GM21423 (cell line): ENCODE measurements at regions not wholly inside any gene's neighbourhood (a gene's known extent, or its start where the extent isn't known, plus 50 kb on each side); places are given as distances from the start of the nearest gene placed in this dataset.
A peak's percentile ranks its signal among the peaks of the same experiment; 100 is the strongest.
"Not testable (repeated sequence)": the region's sequence is repeated elsewhere in the genome, so short reads cannot be mapped to it uniquely, and the experiment has no call there.

Experiments
- ATAC-seq: cut with Tn5 transposase; IDR thresholded peaks from one replicate; pipeline ENCODE4 v1.9.1; 2021; ENCODE audit warnings: mild to moderate bottlenecking, moderate library complexity; ENCODE audit not compliant: unreplicated experiment

DNA sequence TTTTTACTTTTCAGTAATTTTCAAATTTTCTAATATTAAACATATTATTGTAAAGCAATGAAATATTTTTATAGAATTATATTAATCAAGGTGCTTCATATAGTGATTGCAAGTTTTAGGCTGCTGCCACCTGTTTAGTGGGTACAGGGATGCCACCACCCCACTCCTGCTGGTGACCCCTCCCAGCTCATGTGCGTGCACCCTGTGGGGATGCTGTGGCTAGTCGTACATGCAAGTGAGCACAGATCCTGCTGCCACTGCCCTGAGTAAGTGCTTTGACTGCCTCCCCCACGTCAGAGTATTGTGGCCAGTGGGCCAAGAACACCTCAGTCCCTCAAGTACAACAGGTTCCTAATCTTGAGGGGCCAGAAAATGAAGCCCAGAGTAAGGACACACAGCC is 320.1 kb upstream of the DDI1 start:
- no peak for ATAC-seq

DNA sequence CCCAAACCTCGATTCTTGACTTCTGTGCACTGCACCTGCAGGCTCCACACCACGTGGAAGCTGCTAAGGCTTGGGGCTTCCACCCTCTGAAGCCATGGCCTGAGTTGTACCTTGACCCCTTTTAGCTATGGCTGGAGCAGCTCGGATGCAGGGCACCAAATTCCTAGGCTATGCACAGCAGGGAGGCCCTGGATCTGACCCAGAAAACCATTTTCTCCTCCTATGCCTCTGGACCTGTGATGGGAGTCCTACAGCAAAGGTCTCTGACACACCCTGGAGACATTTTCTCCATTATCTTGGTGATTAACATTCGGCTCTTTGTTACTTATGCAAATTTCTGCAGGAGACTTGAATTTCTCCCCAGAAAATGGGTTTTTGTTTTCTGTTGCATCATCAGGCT is 309.2 kb upstream of the DDI1 start:
- no peak for ATAC-seq

DNA sequence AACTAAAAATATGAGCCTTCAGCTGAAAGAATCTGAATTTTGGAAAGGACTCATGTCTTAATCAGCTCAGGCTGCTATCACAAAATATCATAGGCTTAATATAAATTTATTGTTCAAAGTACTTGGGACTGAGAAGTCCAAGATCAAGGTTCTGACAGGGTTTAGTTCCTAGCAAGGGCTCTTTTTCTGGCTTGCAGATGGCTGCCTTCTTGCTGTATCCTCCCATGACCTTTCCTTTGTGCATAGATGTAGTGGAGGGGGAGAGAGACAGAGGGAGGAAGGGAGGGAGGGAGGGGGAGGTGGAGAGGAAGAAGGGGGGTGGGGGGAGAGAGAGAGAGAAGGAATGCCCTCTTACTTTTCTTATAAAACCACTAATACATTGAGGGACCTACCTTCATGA is 306.8 kb upstream of the DDI1 start:
- ATAC-seq = no peak

DNA sequence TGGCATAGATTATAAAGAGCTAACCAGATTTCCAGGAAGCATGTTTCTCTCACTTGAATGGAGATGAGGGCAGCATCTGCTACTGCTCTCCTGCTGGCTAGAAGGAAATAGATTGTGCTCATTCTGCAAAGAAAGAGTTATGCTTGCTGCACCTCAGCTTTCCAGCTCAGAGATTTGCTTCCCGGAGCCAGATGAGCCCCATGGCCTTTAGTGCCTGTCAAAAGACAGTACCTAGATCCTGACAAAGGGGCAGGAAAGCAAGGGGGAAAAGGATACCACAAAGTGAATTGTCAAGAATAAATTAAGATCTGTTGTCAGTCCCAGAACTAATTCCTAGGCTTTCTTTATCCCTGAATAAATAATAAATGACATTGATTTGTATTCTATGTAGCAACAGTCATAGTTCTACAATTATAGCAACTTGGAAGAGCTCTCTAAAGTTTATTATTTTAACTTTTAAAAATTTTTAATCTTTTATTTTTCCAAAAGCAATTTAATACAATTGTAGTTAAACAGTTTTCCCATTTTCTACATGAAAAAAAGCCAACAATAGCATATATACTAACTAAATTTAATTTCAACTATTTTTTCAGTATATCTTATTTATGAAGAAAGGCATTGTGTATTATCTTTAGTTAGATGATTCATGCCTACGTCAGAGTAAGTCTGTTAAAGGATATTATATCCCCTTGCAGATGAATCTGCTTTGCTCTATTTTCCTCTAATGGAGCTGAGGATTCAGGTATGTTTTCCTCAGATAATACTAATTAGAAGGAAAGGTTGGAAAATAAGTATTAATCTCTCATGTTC is 306.1 kb upstream of the DDI1 start:
- no peak for ATAC-seq

DNA sequence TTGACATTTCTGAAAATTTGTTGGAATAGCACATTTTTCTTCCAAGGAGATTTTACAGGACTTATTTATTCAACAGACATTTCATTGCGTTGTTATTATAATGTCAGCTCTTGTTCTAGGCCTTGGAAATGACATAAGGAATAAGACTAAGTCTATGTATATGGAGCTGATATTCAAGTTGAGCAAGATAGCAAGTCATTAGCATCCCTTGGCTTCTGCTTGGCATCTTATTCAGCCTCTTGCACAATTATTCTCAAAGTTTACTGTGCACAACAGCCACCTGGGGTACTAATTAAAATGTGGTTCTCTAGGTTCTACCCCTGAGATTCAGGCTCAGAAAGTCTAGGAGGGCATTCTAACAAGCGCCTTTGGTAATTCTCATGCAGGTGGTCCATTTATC is 304.8 kb upstream of the DDI1 start:
- no peak for ATAC-seq

DNA sequence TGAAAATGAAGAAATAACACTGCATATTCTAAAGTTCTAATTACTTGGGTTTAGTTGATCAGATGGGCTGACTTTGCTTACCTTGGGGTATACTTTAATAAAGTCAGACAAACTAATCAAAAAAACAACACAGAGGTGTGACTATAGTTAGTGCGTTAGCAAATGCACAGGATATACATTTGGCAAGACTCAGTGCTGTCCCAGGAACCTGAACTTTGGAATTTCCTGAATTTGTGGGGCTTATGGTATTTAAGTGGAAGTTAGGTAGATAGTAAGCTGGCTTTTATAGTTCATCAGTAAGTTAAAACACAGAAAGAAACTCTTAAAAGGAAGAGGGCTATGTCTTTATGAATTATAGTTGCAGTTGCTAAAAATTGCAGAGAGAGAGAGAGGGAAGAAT is 302.6 kb upstream of the DDI1 start:
- no peak for ATAC-seq

DNA sequence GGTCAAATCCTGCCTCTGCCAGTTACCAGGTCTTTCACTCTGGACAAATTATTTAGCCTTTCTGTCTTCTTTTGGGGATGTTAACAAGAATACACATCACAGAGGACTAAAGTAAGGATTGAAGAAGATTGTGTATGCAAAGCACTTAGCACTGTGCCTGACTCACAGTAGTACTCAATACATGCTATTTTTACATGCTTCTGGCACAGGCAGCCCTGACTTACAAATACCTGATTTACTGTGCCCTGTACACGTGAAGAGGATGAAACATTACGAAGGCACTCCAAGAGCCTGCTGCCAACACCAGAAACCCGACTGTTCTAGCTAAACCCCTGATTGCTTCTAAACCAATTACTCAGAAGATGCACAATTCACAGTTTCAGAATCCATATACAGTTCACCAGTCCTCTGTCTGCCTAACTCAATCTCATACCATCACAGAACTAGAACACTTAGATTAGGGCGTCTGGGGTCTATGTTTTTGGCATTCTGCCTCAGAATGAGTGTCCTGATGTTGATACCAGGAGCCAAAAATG is 300.9 kb upstream of the DDI1 start:
- ATAC-seq = no peak

DNA sequence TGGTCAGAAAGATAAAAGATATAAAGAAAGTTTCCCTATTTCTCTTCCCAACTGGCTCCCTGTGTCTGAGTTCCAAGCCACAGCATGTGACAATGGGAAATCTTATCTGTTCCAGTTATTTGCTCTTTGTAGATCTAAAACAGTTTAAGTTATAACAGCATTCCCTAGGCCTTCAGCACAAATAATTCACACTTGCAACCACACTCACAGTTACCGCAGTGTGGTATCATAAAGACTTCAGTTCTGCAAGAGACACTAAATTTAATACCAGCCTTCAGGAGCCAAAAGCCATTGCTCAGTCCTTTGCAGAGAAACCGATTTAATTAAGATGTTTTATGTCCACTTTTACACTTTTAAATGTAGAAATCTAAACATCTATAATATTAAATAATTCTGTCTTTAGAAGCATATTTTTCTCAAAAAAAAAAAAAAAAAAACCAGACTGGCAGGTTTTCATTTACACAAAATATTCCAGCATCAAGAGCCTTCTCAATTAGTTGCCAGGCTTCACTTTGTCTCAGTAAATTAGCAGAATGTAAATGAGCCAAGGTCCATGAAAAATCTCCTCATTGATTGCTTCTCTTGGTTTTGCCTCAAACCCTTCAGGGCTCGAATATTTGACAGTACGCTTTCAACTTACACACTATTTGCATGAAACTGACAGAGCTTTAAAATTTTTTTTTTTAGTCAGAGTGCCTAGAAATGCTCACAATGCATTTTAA is 300.0 kb upstream of the DDI1 start:
- no peak for ATAC-seq

DNA sequence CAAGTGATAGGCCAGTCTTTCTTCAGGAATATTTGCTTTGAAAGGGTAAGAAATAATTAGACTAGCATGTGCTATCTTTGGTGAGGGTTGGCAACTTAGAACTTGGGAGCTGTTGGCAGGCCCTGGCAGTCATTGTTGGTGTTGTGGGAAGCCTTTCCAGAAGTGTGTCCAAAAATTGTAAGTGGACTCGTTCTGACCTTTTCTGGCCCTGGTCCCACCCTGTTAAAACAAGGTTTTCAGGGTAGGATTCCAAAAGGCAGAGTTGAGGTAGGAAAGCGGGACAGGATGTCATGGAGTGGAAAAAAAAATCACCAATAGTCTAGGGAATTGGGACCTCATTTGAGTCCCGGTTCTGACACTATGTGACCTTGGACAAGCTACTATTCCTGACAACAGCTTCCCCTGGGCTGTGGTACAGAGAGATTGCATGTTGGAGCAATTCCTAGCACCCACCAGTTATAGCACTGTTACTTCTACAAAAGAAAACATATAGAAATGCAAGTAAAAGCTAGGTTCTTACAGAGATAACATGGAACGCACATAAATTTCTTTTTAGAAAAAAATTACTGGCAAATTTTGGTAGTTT is 299.3 kb upstream of the DDI1 start:
- no peak for ATAC-seq

DNA sequence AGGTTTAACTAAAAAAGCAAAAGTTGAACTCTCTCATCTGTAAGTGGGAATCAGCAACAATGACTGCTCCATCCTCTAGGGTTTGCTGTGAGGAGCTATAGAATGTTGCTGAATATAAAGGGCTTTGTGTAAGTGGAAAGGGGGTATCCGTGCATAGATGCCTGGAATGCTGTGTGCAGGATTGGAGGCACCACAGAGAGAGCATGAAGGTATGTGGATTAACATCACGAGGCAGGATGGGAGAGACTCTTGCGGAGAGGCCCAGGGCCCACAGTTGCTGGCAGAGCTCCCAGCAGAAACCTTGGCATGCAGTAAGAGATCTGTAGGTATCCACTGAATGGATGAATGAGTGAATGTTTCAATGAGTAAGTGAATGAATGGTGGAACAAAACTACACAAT is 298.7 kb upstream of the DDI1 start:
- ATAC-seq = no peak

DNA sequence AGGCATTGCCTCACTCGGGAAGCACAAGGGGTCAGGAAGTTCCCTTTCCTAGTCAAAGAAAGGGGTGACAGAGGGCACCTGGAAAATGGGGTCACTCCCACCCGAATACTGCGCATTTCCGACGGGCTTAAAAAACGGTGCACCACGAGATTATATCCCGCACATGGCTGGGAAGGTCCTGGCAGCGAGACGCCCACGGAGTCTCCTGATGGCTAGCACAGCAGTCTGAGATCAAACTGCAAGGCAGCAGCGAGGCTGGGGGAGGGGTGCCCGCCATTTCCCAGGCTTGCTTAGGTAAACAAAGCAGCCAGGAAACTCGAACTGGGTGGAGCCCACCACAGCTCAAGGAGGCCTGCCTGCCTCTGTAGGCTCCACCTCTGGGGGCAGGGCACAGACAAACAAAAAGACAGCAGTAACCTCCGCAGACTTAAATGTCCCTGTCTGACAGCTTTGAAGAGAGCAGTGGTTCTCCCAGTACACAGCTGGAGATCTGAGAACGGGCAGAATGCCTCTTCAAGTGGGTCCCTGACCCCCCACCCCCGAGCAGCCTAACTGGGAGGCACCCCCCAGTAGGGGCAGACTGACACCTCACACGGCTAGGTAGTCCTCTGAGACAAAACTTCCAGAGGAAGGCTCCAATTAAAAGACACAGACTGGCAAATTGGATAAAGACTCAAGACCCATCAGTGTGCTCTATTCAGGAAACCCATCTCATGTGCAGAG is 297.2 kb upstream of the DDI1 start:
- not testable (repeated sequence) for ATAC-seq

DNA sequence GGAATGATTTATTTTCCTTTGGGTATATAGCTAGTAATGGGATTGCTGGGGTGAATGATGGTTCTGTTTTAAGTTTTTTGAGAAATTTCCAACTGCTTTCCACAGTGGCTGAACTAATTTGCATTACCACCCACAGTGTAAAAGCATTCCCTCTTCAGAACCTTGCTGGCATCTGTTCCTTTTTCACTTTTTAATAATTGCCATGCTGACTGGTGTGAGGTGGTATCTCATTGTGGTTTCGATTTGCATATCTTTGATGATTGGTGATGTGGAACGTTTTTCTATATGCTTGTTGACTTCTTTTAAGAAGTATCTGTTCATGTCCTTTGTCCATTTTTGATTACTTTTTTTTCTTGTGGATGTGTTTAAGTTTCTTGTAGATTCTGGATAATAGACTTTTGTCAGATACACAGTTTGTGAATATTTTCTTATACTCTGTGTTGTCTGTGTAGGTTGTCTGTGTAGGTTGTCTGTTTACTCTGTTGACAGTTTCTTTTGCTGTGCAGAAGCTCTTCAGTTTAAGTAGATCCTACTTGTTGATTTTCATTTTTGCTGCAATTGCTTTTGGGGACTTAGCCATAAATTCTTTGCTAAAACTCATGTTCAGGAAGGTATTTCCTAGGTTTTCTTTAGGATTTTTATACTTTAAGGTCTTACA is 291.8 kb upstream of the DDI1 start:
- ATAC-seq = peak; percentile 59

DNA sequence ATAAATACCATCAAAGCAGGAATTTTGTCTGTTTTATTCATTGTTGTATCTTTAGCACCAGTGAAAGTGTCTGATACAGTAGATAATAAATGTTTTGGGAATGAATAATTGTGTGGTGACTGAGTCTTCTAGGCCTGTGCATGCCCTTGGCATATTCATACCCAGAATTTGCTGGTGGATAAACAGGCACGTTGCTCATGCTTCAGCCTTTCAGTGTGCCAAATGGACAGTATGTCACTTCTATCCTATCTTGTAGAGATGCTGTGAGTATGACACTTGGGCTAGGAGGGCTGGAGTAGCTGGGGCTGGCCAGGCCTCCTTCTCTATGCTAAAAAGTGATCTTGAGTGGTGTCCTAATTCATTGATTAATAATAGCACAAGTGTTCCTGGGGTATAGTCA is 287.3 kb upstream of the DDI1 start:
- ATAC-seq = no peak

DNA sequence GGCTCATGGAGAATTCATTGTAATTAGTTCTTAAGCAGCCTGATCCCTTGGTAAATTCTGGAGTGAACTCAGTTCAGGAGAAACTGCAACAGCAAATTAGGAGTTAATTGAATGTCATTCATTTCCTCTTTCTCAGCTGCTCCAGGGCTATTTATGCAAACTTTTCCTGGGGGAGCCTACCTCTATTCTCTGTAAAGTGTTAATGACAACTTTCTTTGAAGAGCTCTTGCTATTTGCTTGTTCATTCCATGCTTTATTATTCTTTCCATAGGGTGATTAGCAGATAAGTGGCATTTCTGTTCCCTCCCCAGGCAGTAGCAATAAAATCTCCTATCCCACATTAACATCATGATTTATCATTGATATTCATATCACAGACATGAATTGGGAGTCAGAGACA is 267.6 kb upstream of the DDI1 start:
- no peak for ATAC-seq

DNA sequence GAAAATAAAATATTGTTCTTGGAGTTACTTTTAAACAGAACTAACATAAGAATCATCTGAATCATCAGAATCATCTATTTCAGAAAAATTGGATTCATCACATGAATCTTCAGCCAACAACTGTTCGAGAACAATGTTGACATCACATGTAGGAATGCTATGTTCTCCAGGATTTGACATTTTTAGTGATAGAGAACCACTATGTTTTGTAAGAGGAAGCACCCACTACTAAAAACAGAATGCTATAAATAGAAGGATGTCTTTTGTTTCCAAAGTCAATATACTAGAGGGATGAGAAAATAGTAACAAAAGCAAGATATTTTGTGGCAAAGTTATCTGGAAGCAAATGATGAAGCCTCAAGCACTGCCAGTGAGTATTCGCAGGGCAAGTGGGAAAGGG is 263.4 kb upstream of the DDI1 start:
- ATAC-seq = no peak

DNA sequence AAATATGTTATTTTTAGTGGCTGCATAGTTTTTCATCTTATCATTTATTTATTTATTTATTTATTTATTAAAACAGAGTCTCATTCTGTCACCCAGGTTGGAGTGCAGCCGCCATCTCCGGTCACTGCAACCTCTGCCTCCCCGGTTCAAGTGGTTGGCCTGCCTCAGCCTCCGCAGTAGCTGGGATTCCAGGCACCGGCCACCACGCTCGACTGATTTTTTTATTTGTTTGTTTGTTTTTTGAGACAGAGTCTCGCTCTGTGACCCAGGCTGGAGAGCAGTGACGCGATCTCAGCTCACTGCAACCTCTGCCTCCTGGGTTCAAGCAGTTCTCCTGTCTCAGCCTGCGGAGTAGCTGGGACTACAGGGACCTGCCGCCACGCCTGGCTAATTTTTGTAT is 262.9 kb upstream of the DDI1 start:
- ATAC-seq = no peak

DNA sequence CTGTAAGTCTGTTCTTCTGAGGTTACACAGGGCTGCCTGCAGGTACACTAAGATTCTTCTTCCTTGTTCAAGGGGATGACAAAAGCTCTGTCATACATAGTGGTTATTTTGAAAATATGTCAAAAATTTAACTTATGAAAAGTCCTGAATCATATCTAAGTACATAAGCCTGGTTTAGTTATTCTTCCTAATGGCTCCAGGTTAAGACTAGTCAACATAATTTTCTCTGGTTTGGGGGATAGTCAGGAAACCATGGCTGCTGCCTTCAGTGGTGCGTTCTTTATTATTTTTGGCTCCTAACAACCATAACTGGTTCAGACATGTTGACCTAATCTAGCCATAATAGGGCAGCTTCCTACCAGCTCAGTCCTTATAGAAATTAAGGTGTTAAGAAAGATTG is 257.4 kb upstream of the DDI1 start:
- no peak for ATAC-seq

DNA sequence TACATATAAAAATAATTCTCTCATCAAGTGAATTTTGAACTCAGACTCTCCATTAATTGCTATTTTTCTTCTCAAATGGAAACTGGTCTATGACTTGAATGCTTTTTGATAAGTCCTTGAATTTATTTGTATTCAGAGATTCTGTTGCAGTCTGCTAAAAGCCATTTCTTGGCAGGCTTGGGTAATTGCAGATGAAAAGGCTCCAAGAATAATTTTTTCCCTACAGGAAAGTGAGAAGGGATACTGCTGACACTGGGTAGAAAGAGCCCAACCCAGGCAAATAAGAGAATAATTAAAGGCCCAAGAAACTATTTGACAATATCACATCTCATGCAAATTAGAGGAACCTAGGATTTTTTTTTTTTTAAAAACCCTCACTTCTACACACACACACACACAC is 246.5 kb upstream of the DDI1 start:
- no peak for ATAC-seq

DNA sequence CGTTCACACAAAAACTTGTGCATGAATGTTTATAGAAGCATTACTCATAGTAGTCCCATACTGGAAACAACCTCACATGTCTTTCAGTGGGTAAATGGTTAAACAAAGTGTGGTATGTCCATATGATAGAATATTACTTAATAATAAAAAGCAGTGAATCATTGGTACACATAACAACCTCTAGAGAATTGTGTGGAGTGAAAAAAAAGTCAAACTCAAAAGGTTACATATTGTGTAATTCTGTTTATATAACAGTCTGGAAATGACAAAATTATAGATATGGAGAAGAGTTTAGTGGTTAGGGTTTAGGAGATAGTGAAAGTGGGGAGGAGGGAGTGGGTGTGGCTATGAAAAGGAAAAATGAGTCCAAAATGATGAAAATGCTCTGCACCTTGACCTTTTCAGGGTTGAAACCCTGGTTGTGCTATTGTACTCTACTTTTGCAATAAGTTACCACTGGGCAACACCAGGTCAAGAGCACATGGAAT is 243.4 kb upstream of the DDI1 start:
- ATAC-seq = no peak

DNA sequence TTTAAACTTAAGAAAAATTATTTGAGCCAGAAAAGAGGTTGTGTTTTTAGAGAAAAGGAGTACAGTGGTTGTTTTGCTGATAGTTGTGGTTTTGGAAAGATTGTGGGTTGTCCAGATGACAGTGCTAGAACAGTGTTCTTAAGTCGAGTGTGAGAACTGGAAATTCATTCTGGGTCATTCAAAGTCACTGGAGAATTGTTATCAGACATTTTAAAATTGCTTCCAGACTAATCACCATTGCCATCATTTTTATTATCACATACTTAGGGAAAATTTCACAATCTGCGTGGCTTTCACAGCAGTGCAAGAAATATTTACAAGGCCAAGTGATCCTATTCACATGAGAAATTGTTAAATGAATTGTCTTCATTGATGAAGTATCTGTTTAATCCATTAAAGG is 242.2 kb upstream of the DDI1 start:
- no peak for ATAC-seq

DNA sequence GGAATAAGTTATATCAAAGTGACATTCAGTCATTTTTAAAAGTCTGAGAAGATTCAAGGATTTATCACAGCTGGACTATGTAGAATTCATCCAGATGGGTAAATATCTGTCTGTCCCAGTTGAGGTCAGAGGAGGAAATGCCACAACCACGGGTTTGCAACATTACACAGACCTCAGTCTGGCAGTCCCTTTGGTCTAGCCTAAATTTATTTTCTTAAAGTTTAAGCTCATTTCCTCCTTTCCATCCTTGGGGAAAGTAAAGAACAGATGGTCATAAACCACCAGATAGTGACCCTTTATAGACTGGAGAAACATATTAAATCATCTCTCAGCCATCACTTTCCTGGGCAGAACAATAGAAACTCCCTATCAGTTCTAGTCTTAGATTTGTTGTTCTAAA is 238.4 kb upstream of the DDI1 start:
- no peak for ATAC-seq
